Neuron (in vitro differentiated cells): ENCODE measurements at regions not wholly inside any gene's neighbourhood (a gene's known extent, or its start where the extent isn't known, plus 50 kb on each side); places are given as distances from the start of the nearest gene placed in this dataset.

Experiments used
- H2AFZ ChIP-seq: one replicate; pipeline ENCODE4 v1.6.1; 2013; ENCODE audit warnings: low read depth, mild to moderate bottlenecking, inconsistent platforms, low read length, moderate library complexity
- H3K27me3 ChIP-seq: one replicate; pipeline ENCODE4 v1.6.1; 2013; ENCODE audit warnings: low read length; ENCODE audit not compliant: insufficient read depth
- H3K36me3 ChIP-seq: one replicate; pipeline ENCODE4 v1.6.1; 2013; ENCODE audit warnings: low read length; ENCODE audit not compliant: insufficient read depth
- H3K4me1 ChIP-seq: one replicate; pipeline ENCODE4 v1.6.1; 2013; ENCODE audit warnings: low read length; ENCODE audit not compliant: insufficient read depth
- H3K4me3 ChIP-seq: 2 replicates; pipeline ENCODE4 v1.5.1; 2013; ENCODE audit warnings: mild to moderate bottlenecking, low read length, moderate library complexity
- H3K9me3 ChIP-seq: one replicate; pipeline ENCODE4 v1.6.1; 2013; ENCODE audit warnings: low read length

DNA sequence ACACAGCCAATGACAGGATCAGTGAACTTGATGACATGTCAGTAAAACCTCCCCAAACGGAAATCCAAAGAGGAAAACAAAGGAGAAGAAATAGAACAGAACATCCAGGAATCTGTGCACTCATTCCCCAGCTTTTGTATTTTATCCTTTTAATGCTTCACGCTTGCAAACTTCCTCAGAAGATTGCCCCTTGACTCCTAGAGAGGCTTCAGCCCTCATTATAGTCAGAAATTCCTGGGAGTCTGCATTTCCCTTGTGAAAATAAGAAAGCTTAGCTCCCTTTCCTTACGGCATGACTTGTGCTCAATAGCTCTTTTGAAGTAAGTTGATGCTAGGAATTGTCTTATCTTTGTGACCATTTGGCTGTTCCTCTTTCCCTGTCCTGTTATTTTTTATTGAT, 313.6 kb upstream of the OPRM1 start:
- Histone ChIP-seq H3K27me3 (no peaks in the 10 kb centered on the region), H3K4me3 (no peak overlapping the region), H3K9me3 (no peaks in the 10 kb centered on the region), H2AFZ (peak overlapping the region; percentile 66), H3K36me3 (no peaks in the 10 kb centered on the region), H3K4me1 (peaks cover 3% of the 10 kb centered on the region)

GRCh38 chr6:153720732-153721131, 318.3 kb upstream of the OPRM1 start:
- no peaks in the 10 kb centered on the region for H3K27me3 ChIP-seq
- H3K36me3 ChIP-seq, result no peaks in the 10 kb centered on the region
- H3K9me3 ChIP-seq, result no peaks in the 10 kb centered on the region
- peaks cover 3% of the 10 kb centered on the region for H3K4me1 ChIP-seq
- no peak overlapping the region for H3K4me3 ChIP-seq
- H2AFZ ChIP-seq, result no peak overlapping the region

- Histone ChIP-seq H3K4me1 (no peaks in the 10 kb centered on the region), H3K9me3 (no peaks in the 10 kb centered on the region), H3K27me3 (no peaks in the 10 kb centered on the region), H3K4me3 (no peak overlapping the region), H2AFZ (no peak overlapping the region), H3K36me3 (no peaks in the 10 kb centered on the region)
Measured at GRCh38 chr6:153705429-153705828, 333.6 kb upstream of the OPRM1 start.

GRCh38 chr6:153702671-153703070, 336.4 kb upstream of the OPRM1 start:
- no peaks in the 10 kb centered on the region for H3K4me1 ChIP-seq
- H3K27me3 ChIP-seq, result no peaks in the 10 kb centered on the region
- no peaks in the 10 kb centered on the region for H3K36me3 ChIP-seq
- no peak overlapping the region for H2AFZ ChIP-seq
- no peak overlapping the region for H3K4me3 ChIP-seq
- H3K9me3 ChIP-seq, result no peaks in the 10 kb centered on the region

- no peaks in the 10 kb centered on the region for H3K36me3 ChIP-seq
- no peak overlapping the region for H2AFZ ChIP-seq
Measured at GRCh38 chr6:153698637-153699036, 340.4 kb upstream of the OPRM1 start.

GRCh38 chr6:153698001-153698400, 341.0 kb upstream of the OPRM1 start:
- H3K4me3 ChIP-seq, result no peak overlapping the region
- no peak overlapping the region for H2AFZ ChIP-seq
- H3K4me1 ChIP-seq, result no peaks in the 10 kb centered on the region
- no peaks in the 10 kb centered on the region for H3K36me3 ChIP-seq
- H3K27me3 ChIP-seq, result no peaks in the 10 kb centered on the region
- H3K9me3 ChIP-seq, result no peaks in the 10 kb centered on the region

More at GRCh38 chr6:153698637-153699036, 340.4 kb upstream of the OPRM1 start:
- Histone ChIP-seq H3K9me3 (no peaks in the 10 kb centered on the region), H3K4me3 (no peak overlapping the region), H3K4me1 (no peaks in the 10 kb centered on the region), H3K27me3 (no peaks in the 10 kb centered on the region)

- Histone ChIP-seq H3K4me1 (no peaks in the 10 kb centered on the region), H3K9me3 (no peaks in the 10 kb centered on the region), H3K36me3 (no peaks in the 10 kb centered on the region), H3K4me3 (no peak overlapping the region), H3K27me3 (no peaks in the 10 kb centered on the region), H2AFZ (no peak overlapping the region)
Measured at GRCh38 chr6:153677522-153677921, 361.5 kb upstream of the OPRM1 start.

GRCh38 chr6:153673750-153674149, 365.3 kb upstream of the OPRM1 start:
- Histone ChIP-seq H3K27me3 (no peaks in the 10 kb centered on the region), H3K4me3 (no peak overlapping the region), H3K4me1 (no peaks in the 10 kb centered on the region), H3K36me3 (no peaks in the 10 kb centered on the region), H2AFZ (no peak overlapping the region), H3K9me3 (no peaks in the 10 kb centered on the region)

GRCh38 chr6:153673225-153673624, 365.8 kb upstream of the OPRM1 start:
- Histone ChIP-seq H2AFZ (no peak overlapping the region), H3K9me3 (no peaks in the 10 kb centered on the region), H3K36me3 (no peaks in the 10 kb centered on the region), H3K4me1 (no peaks in the 10 kb centered on the region), H3K4me3 (no peak overlapping the region), H3K27me3 (no peaks in the 10 kb centered on the region)

DNA sequence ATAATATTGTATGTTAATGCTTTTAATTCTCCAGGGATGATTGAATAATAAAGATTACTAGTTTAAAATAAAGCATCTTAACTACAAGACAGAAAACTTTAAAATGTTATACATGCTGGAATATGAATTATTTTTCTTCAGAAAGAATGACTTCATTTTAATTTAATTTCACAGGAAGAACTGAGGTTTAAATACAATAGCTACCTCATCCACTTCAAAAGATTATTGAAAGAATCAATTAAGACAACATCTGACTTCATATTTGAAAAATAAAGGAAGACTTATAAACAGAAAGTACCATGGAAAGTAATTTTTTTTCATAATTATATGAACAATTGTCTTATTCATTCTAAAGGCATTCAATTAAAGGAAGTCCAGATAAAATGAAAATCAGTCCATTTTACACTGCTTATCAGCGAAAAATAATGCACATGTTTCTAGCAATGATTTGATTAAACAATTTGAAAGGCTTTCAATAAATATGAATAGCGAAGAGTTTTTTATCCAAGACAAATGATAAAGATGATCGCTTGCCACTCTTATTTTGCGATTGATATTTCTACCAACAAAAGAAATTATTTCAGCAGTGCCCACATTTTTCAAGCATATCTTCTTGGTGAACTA, 368.5 kb upstream of the OPRM1 start:
- Histone ChIP-seq H2AFZ (no peak overlapping the region), H3K4me3 (no peak overlapping the region), H3K36me3 (no peaks in the 10 kb centered on the region), H3K4me1 (no peaks in the 10 kb centered on the region), H3K9me3 (no peaks in the 10 kb centered on the region), H3K27me3 (no peaks in the 10 kb centered on the region)

DNA sequence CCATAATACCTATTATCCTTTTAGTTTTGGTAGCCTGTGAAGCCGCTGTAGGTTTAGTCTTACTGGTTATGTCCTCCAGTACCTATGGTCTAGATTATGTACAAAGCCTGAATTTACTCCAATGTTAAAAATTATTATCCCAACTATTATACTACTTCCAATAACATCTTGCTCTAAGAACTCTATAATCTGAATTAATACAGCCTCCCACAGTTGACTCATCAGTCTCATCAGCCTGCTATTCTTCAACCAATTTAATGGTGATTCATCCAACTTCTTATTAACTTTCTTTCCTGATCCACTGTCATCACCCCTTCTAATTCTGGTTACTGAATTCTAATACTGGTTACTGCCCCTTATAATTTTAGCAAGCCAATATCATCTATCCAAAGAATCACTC, 370.3 kb upstream of the OPRM1 start:
- Histone ChIP-seq H3K4me3 (no peak overlapping the region), H3K9me3 (no peaks in the 10 kb centered on the region), H3K4me1 (no peaks in the 10 kb centered on the region), H2AFZ (no peak overlapping the region), H3K27me3 (no peaks in the 10 kb centered on the region), H3K36me3 (no peaks in the 10 kb centered on the region)

- Histone ChIP-seq H3K27me3 (no peaks in the 10 kb centered on the region), H3K4me3 (no peak overlapping the region), H3K36me3 (no peaks in the 10 kb centered on the region), H2AFZ (no peak overlapping the region), H3K4me1 (no peaks in the 10 kb centered on the region), H3K9me3 (no peaks in the 10 kb centered on the region)
Measured at GRCh38 chr6:153662982-153663381, 376.1 kb upstream of the OPRM1 start.

DNA sequence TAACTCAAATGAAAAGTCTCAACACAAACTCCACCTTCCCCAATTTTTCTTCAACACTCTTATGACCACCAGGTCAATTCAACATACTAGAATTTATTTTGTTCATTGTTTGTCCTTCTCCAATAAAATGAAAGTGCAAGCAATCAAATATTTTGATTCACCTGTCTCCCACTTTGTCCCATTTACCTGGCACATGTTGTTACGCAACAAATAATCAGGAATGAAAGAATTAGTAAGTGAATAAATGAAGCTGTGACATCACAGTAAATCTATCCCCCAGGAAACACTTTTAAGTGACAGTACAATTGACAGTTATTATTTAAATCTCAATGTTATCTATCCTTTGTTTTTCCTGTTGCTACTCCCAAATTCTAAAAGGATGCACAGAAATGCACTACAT, 393.7 kb upstream of the OPRM1 start:
- no peak overlapping the region for H3K4me3 ChIP-seq
- H3K36me3 ChIP-seq, result no peaks in the 10 kb centered on the region
- H3K9me3 ChIP-seq, result no peaks in the 10 kb centered on the region
- H3K27me3 ChIP-seq, result no peaks in the 10 kb centered on the region
- H3K4me1 ChIP-seq, result no peaks in the 10 kb centered on the region
- H2AFZ ChIP-seq, result no peak overlapping the region

DNA sequence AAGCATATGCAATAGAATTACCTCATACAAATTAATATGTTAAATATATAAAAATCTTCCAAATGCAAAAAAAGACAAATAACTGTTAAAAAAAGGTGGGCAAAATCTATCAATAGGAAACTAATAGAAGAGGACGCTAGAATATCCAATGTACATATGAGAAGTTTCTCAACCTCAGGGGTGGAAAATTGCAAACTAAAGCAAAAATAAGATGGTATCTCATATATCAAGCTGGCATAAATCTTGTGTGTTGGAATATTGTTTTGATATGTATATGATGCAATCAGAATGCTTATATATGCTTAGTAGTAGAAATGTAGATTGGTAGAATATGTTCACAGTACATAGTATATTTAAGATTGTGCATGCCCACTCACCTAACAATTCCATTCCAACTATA, 395.0 kb upstream of the OPRM1 start:
- H3K27me3 ChIP-seq, result no peaks in the 10 kb centered on the region
- no peaks in the 10 kb centered on the region for H3K4me1 ChIP-seq
- H2AFZ ChIP-seq, result no peak overlapping the region
- no peak overlapping the region for H3K4me3 ChIP-seq
- H3K36me3 ChIP-seq, result no peaks in the 10 kb centered on the region
- no peaks in the 10 kb centered on the region for H3K9me3 ChIP-seq
